GM12875 (cell line): ENCODE measurements at regions not wholly inside any gene's neighbourhood (a gene's known extent, or its start where the extent isn't known, plus 50 kb on each side); places are given as distances from the start of the nearest gene placed in this dataset.
"Not testable (repeated sequence)": the region's sequence is repeated elsewhere in the genome, so short reads cannot be mapped to it uniquely, and the experiment has no call there.

Experiments used
- H3K4me3 ChIP-seq: one replicate; pipeline ENCODE4 v1.5.1; 2011; ENCODE audit warnings: low read depth, low read length, control low read depth
- CTCF ChIP-seq: IDR thresholded peaks from 2 replicates; pipeline ENCODE4 v1.5.1; 2011; ENCODE audit warnings: low read depth, mild to moderate bottlenecking, control low read depth, inconsistent platforms, low read length, moderate library complexity, borderline replicate concordance; ENCODE audit not compliant: insufficient read depth

GRCh38 chr1:8151647-8152046 lies 125.5 kb upstream of the ERRFI1 start:
- H3K4me3 ChIP-seq, result no peak overlapping the region

GRCh38 chr1:8149756-8150155 lies 123.6 kb upstream of the ERRFI1 start:
- H3K4me3 ChIP-seq, result not testable (repeated sequence)

More at GRCh38 chr1:8151647-8152046, 125.5 kb upstream of the ERRFI1 start:
- no peak for TF ChIP-seq CTCF

- no peak for TF ChIP-seq CTCF
- no peak overlapping the region for H3K4me3 ChIP-seq
Measured at GRCh38 chr1:8147956-8148355, 121.8 kb upstream of the ERRFI1 start.

GRCh38 chr1:8146257-8146855 lies 120.2 kb upstream of the ERRFI1 start:
- H3K4me3 ChIP-seq, result no peak overlapping the region
- no peak for TF ChIP-seq CTCF

- no peak for TF ChIP-seq CTCF
- no peak overlapping the region for H3K4me3 ChIP-seq
Measured at GRCh38 chr1:8145545-8146202, 119.6 kb upstream of the ERRFI1 start.

- H3K4me3 ChIP-seq, result no peak overlapping the region
- TF ChIP-seq CTCF, result no peak
Measured at GRCh38 chr1:8144323-8144722, 118.2 kb upstream of the ERRFI1 start.

- TF ChIP-seq CTCF, result no peak
- H3K4me3 ChIP-seq, result no peak overlapping the region
Measured at GRCh38 chr1:8142955-8143629, 117.0 kb upstream of the ERRFI1 start.
